Cardiac muscle cell (in vitro differentiated cells and primary cell): ENCODE measurements at regions not wholly inside any gene's neighbourhood (a gene's known extent, or its start where the extent isn't known, plus 50 kb on each side); places are given as distances from the start of the nearest gene placed in this dataset.

ENCODE experiments used
- DNase-seq, 2 donors: peaks; one replicate each; pipeline versions ENCODE4 v3.0.0 to v3.0.0-alpha.2; 2010 to 2017; ENCODE audit warnings: low read depth in 1 of 2, low spot score in 1 of 2
- H3K27ac ChIP-seq: fragments of 200-600 bp; sonication (generic); 2 replicates; pipeline ENCODE4 v1.5.1; 2016
- H3K27me3 ChIP-seq: fragments of 200-600 bp; sonication (generic); 2 replicates; pipeline ENCODE4 v1.6.0; 2016; ENCODE audit warnings: control low read depth
- H3K36me3 ChIP-seq: fragments of 200-600 bp; sonication (generic); 2 replicates; pipeline ENCODE4 v1.5.1; 2016; ENCODE audit warnings: control low read depth
- H3K4me1 ChIP-seq: fragments of 200-600 bp; sonication (generic); 2 replicates; pipeline ENCODE4 v1.8.1; 2017; ENCODE audit warnings: low read depth, mild to moderate bottlenecking, mixed run types
- H3K4me3 ChIP-seq: fragments of 200-600 bp; sonication (generic); 2 replicates; pipeline ENCODE4 v1.5.1; 2016; ENCODE audit warnings: mild to moderate bottlenecking
- H3K9me3 ChIP-seq: fragments of 200-600 bp; sonication (generic); 2 replicates; pipeline ENCODE4 v1.5.1; 2017; ENCODE audit warnings: low read depth, mild to moderate bottlenecking, control low read depth
- CTCF ChIP-seq: IDR thresholded peaks from 2 replicates; pipeline ENCODE4 v1.5.1; 2012; ENCODE audit warnings: low read depth, mild to moderate bottlenecking, low read length

- H3K4me1 ChIP-seq, result no peaks in the 10 kb centered on the region
- no peak for DNase-seq
- H3K27ac ChIP-seq, result no peak overlapping the region
- no peaks in the 10 kb centered on the region for H3K36me3 ChIP-seq
- TF ChIP-seq CTCF, result no peak
- H3K4me3 ChIP-seq, result no peak overlapping the region
- no peaks in the 10 kb centered on the region for H3K9me3 ChIP-seq
- H3K27me3 ChIP-seq, result no peaks in the 10 kb centered on the region
Measured at GRCh38 chr14:96991226-96991625, 194.0 kb downstream of the VRK1 start.

DNA sequence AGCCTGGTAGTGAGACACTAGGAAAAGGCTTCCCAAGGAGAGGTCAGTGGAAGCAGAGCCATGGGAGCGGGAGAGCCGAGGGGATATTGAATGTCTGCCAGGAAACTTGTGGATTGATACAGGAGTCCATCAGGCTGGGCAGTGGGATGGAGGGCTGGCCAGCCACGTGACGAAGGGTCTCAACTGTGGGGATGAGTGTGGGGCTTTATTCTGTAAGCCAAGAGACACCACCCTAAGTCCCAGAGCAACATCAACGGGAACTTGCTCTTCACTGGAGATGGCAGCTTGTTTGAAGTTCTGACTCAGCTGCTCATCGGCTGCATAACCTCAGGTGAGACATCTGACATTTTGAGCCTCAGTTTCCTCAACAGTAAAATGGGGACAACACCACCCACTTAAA, 197.8 kb downstream of the VRK1 start:
- Histone ChIP-seq H3K36me3 (no peaks in the 10 kb centered on the region), H3K4me3 (no peak overlapping the region), H3K27ac (no peak overlapping the region), H3K4me1 (no peaks in the 10 kb centered on the region), H3K9me3 (no peaks in the 10 kb centered on the region), H3K27me3 (no peaks in the 10 kb centered on the region)
- TF ChIP-seq CTCF, result no peak
- no peak for DNase-seq

- H3K4me3 ChIP-seq, result no peak overlapping the region
Measured at GRCh38 chr14:96997269-96997668, 200.1 kb downstream of the VRK1 start.

DNA sequence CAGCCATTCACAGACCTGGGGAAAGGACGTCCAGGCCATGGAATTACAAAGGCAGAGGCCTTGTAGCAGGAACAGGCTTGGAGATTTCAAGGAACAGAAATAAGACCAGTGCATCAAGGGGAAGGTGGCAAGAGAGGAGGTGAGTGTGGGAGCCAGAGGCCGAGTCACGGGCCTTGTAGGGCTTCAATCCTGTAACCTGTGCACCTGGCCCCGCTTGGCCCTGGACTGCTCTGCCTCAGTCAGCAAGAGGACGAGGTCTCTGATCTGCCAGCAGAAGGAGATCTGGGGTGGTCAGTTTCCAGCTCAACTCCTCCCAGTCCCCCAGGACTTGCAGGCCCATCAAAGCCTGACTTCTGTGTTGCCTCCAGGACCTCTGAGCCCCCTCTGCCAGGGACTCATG, 200.8 kb downstream of the VRK1 start:
- H3K4me1 ChIP-seq, result no peaks in the 10 kb centered on the region
- DNase-seq, result no peak
- H3K27me3 ChIP-seq, result no peaks in the 10 kb centered on the region
- H3K4me3 ChIP-seq, result no peak overlapping the region
- H3K9me3 ChIP-seq, result no peaks in the 10 kb centered on the region
- no peak for TF ChIP-seq CTCF
- no peak overlapping the region for H3K27ac ChIP-seq
- no peaks in the 10 kb centered on the region for H3K36me3 ChIP-seq

More at GRCh38 chr14:96997269-96997668, 200.1 kb downstream of the VRK1 start:
- Histone ChIP-seq H3K4me1 (no peaks in the 10 kb centered on the region), H3K9me3 (no peaks in the 10 kb centered on the region), H3K36me3 (no peaks in the 10 kb centered on the region), H3K27me3 (no peaks in the 10 kb centered on the region), H3K27ac (no peak overlapping the region)
- DNase-seq, result no peak
- TF ChIP-seq CTCF, result no peak

DNA sequence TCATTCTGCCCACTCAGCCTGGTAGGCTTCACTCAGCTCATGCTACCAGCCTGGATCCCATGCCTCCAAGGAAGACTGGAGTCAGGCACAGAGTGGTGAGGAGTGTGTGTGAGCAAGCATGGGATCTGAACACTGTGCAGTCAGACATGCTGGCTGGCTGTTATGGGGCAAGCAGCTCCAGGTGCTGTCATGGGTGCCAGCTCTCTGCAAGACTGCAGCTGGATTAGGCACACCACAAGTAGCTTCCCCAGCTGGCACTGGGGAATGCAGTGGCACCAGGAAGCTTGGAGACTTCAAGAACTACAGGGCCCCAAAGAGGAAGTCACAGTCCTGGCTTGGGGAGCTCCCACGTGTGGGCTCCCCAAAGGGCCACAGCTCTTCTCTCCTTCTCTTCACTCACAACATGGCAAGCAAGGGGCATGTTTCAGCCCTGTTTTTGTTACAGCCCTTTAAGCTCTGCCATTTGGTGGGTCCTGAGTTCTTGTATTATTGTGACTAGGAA, 202.5 kb downstream of the VRK1 start:
- no peak for DNase-seq
- no peaks in the 10 kb centered on the region for H3K9me3 ChIP-seq
- H3K36me3 ChIP-seq, result no peaks in the 10 kb centered on the region
- no peak overlapping the region for H3K4me3 ChIP-seq
- H3K27me3 ChIP-seq, result no peaks in the 10 kb centered on the region
- no peaks in the 10 kb centered on the region for H3K4me1 ChIP-seq
- H3K27ac ChIP-seq, result no peak overlapping the region
- no peak for TF ChIP-seq CTCF

DNA sequence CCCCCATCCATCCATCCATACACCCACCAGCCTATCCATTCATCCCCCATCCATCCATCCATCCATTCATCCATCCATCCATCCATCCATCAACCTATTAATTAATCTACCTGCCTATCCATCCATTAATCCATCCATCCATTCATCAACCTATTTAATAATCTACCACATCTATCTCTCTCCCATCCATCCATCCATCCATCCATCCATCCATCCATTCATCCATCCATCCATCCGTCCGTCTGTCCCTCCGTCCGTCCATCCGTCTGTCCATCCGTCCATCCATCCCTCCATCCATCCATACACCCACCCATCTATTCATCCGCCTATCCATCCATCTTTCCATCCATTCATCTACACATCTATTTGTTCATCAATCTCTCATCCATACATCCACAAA, 205.3 kb downstream of the VRK1 start:
- H3K9me3 ChIP-seq, result no peaks in the 10 kb centered on the region
- DNase-seq, result no peak
- H3K36me3 ChIP-seq, result no peaks in the 10 kb centered on the region
- no peaks in the 10 kb centered on the region for H3K4me1 ChIP-seq
- no peak overlapping the region for H3K4me3 ChIP-seq
- no peaks in the 10 kb centered on the region for H3K27me3 ChIP-seq
- no peak for TF ChIP-seq CTCF
- no peak overlapping the region for H3K27ac ChIP-seq
